GM21390 (cell line): ENCODE measurements at regions not wholly inside any gene's neighbourhood (a gene's known extent, or its start where the extent isn't known, plus 50 kb on each side); places are given as distances from the start of the nearest gene placed in this dataset.

Source experiments
- ATAC-seq: cut with Tn5 transposase; IDR thresholded peaks from one replicate; pipeline ENCODE4 v1.9.1; 2021; ENCODE audit not compliant: unreplicated experiment

DNA sequence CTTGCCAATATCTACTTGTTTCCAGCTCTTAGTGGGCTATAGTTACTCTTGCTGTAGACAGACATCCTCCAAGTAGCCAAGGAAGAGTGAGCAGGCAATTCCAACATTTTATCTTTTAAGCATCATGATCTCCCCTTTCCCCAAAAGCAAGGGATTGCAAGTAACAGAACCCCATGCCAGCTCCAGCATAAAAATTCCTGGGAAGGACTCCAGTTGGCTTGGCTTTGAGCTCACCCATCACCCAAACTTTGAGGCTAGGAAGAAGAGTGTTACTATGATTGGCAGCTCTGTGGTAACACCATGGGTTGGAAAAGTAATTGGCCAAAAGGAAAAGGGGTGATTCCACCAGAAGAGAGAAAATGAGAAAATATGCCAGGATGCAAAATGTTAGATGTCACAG is 1086.4 kb upstream of the RBFOX1 start:
- no peak for ATAC-seq

DNA sequence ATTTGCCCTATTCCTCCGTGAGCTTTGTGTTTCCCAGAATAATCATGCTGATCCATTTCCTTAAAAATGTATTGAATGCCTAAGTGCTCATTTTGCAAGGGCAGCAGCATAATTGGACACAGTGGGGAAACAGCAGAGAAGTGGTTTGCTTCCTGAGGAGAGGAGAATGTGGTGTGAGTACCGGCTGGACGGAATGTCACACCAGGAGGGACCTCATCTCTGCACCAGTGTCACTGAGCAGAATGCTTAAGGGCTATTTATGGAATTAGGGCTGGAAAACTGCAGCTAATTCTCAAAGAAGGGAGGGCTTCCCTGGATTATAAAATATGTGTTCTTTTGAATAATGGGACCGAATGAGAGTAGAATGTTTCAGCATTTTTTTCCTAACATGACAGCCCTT is 1100.6 kb upstream of the RBFOX1 start:
- ATAC-seq = no peak

DNA sequence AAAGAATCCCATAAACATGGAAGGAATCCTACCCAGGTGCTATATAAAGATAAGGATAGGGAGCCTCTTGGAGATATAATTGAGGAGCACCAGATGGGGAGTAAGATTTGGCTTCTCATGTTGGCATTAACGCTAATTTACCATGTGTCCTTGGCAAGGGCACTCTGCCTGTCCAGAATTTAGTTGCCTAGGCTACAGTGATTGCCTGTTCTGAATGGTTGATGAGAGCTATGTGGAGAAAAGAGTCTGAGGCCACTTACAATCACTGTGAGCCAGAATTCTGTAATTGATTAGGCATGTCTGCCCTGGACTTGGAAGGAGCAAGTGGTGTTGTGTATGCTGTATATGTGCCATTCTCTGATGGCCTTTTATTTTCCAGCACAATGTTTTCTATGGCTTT is 1101.2 kb upstream of the RBFOX1 start:
- no peak for ATAC-seq

DNA sequence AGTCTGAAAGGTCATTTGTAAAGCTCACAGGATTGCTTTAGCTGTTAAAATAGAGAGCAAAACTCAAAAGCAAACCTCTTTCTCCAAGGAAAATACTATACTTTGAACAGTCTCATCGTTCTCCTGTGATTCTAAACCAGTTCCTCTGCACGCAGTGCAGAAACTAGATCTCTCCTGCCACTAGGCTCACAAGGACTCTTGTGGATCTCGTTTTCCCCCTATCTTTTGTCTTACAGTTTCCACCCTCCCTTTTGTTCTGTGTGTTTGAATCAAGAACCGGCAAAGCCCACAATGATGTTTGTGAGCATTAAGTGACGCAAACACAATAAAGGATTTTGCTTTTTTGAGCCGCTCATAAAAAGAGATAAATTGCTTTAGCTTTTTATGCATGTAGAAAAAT is 1103.5 kb upstream of the RBFOX1 start:
- ATAC-seq = no peak

DNA sequence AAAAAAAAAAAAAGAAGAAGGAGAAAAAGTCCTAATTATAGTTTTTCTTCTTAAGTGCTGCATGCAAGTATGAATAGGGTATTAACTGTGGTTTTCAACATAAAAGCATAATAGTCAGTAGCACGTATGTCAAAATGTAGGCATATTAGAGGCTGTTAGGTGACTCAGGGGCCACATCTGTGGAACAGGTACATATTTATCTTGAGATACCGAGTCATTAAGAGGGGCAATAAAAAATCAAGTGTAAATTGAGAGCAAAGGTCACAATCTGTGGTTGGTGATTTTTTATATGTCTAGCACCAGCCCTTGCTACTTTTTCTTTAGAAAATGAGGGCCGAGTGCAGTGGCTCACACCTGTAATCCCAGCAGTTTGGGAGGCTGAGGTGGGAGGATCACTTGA is 1113.8 kb upstream of the RBFOX1 start:
- no peak for ATAC-seq

DNA sequence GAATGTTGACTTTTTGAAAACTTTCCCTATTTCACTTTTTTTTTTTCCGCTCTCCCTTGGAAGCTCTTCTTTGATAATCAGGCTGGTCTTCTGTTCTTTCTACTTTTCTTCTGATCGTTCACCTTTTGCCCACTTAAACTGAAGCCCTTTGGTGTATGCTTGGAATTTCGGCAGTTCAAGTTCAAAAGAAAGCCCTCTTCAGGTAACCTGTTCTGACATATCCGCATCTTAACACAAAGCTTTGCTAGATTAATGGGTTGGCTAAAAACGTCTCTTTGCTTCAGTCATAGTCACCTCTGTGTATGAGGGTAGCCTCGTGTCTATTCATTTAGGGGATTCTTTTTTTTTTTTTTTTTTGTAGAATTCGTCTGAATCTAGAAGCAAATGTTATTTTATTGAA is 1115.8 kb upstream of the RBFOX1 start:
- no peak for ATAC-seq

DNA sequence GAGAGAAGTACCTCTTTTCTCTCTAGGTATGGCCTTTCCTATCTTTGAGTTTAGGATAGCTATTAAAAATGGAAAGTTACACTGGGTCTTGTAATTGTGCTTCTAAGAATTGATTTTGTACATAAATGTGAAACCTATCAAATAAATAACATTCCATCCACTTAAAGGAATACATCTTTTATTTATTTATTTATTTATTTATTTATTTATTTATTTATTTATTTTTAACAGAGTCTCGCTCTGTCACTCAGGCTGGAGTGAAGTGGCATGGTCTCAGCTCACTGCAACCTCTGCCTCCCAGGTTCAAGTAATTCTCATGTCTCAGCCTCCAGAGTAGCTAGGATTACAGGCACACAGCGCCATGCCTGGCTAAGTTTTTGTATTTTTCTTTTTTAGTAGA is 1114.0 kb upstream of the EEF2KMT start:
- ATAC-seq = no peak

DNA sequence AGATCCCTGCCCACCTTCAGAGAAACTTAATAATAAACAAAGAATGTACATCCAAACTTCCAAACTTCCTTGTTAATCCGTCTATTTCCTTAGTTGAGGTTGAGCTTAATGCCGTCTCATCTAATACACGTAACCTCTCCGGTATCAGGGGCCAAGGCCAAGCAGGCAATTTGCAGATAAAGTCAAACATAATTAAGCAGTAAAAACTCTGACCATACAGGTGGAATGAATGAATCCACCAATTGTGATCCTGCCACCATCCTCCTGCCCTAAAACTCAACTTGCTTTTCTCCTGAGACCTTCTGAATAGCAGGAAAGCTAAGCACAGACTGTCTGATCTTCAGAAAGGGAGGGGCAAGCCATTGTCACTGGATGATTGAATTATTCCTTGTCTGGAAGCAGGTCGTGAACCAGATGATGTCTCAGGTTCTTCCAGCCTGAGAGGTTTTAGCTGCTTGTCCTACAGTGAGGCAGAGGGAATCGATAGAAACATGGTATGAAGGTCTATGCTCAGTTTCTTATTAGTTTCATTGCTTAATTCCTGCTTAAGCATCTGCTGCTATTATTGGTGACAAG is 1111.8 kb upstream of the EEF2KMT start:
- no peak for ATAC-seq

DNA sequence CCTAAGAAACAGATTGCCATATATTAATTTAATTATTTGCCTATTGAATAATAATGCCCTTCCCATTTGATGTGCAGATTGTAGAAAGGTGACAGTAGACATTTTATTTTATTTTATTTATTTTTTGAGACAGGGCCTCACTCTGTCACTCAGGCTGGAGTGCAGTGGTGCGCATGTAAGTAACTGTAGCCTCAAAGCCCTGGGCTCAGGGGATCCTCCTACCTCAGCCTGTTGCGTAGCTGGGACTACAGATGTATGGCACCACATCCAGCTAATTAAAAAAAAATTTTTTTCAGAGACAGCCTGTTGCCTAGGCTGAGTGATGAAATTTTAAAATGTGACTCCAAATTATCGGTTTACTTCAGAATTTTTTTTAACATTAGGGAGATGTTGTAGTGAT is 1110.0 kb upstream of the EEF2KMT start:
- no peak for ATAC-seq

DNA sequence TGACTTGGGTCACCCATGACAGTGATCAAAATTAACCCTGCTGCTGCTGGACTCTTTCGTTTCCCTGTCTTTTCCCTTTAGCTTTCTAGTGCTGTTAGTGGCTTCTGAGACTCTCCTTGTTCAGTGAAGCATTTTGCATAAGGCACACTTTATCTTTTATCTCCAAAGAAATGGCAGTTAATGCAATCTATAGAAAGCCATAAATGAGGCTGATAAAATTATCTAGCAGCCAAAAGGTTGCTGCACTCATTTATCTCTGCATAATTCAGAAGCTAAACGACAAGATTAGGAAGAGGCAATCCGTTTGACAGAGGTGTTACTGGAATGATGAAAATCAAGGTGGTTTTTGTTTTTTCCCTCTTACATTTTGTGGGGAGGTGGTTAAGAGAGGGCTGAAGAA is 1109.5 kb upstream of the EEF2KMT start:
- no peak for ATAC-seq

DNA sequence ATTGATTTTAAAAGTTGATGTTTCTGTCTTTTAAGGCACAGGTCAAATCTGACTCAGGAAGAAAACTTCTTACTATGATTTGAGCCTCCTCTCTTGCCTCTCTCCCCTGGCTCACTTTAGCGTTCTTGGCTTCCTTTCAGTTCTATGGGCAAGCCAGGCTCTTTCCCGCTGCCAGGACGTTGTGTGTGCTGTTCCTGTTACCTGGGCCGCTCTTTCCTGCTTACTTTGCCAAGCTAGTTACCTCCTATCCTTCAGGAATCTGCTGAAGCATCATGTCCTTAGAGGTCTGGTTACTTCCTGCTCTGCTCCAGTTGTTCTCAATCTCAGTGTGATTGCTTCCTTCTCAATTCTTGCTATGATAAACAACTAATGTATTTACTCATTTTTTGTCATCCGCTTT is 1108.5 kb upstream of the EEF2KMT start:
- no peak for ATAC-seq

DNA sequence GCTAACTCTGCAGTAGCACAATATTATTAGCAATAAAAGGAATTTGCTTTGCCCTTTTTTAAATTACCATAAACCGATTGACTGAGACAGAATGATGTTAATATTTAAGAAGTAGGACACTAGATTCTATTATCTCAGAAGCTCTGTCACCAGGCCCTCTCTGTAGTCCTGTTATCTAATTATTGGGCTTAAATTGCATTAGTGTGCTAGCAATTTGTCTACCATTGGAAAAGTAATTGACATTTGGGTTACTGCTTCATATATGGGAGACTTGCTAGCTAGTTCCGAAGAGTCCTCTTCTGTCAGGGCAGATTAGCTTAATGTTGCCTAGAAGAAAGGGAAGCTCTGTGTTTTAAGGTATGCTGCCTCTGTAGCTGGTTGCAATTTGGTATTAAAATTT is 1107.3 kb upstream of the EEF2KMT start:
- ATAC-seq = no peak

DNA sequence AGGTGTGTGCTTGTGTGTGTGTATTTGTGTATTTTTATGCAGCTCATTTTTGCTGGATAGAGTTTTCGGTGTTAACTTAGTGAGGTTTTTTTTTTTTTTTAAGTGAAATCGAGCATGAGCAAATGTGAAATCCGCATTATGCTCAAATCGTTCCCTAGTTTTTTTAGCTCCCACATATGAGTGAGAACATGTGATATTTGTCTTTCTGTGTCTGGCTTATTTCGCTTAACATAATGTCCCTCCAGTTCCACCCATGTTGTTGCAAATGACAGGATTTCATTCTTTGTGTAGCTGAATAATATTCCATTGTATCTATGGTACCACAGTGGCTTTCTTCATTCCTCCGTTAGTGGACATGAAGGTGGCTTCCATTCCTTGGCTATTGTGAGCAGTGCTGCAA is 1103.3 kb upstream of the EEF2KMT start:
- no peak for ATAC-seq

DNA sequence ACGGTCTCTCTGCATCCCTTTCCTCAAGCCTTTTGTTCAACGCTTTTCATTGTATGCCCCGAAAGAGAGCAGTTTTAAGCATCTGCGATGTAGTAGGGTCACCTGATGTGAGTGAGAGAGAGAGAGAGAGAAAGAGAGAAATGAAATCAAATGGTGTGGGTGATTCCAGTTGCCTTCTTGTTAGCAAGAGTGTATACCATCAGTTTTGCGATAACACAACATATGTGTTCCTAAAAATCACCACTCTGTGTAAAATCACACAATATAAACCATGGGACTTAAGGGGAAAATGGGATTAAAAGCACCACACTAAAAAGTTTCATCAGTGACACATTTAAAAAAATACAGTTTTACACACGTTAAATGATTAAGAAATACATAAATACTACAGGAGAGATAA is 1102.7 kb upstream of the EEF2KMT start:
- ATAC-seq = no peak

DNA sequence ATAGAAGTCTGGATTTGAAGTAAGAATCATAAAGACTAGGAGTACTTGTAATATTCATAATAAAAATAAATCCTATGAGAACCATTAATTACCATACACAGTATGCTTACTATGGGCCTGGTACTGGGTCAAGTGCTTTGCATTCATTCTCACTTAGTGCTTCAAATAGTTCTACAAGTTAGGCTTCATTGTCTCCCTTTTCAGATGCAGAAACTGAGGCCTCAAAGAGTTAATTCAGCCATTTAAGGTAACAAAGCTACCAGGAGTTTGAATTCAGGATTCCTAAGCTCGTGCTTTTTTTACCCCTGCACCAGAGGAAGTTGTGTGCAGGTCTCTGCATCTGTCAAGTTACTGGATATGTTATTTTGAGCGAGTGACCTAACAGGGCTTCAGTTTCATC is 1098.4 kb upstream of the EEF2KMT start:
- ATAC-seq = no peak

DNA sequence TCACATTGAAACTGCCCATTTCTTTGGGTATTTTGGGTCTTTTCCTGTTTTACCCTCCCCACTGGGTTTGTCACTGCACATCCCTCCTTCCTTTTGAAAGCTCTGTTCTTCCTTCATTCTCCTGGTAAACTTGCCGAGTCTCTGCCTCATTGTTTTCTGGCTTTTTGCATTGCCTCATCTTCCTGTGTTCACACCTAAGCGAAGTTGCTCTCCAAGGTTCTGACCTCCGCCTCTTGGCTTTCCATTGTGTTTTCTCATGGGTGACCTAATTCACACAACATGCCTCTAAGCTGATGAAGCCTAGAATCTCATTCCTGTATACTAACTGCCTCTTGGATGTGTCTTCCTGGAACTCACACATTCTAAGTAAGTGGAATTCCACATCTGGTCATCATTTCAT is 1096.1 kb upstream of the EEF2KMT start:
- ATAC-seq = no peak

DNA sequence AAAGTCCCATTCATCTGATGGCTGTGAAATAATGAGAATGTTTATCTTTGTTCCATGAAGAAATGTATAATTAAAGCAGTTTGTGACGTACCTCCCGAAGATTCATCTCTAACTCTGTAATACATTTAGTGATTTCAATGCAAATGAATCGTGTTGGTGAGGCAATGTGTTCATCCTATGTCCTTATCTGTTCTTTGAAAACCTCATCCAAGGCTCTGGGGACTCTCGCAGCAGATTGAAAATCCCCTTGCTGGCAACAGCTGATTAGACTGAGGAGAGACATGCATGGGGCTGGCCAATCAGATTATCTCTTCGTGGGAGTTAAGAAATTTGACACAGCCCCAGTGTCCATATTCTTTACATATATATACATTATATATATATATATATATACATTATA is 1095.4 kb upstream of the EEF2KMT start:
- no peak for ATAC-seq

DNA sequence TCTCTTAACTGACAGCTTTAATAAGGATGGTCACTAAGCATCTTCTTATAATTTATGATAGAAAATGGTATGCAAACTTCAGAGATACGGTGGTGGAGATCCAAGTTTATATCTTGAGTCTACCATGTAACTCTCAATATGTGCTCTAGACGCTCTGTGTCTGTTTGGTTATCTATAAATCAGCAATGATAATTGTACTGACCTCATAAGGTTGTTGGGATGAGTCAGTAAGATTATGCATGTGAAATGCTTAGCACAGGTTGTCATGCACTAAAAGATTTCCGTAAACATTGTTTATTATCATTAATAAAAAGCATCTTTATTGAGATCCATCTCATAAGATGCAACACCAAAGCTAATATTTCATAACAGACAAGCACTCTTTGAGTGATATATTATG is 1094.9 kb upstream of the EEF2KMT start:
- ATAC-seq = no peak

DNA sequence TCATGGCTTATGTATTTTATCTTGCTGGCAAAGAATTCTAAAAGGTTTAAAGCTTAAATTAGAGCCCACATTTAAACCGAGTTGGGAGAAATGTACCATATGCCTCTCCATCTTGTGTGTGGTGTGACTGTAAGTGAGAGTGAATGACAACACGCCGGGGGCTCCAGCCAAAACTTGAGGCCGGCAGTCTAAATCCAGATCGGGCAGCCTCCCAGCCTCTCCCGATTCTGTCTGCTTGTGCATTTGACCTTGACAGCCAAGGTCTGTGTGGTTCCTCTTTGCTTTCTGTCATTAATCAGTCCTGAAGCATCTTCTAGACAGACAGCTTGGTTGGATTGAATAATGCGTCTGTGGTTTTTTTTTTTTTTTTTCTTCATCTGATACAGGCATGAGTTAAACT is 1093.2 kb upstream of the EEF2KMT start:
- ATAC-seq = no peak

DNA sequence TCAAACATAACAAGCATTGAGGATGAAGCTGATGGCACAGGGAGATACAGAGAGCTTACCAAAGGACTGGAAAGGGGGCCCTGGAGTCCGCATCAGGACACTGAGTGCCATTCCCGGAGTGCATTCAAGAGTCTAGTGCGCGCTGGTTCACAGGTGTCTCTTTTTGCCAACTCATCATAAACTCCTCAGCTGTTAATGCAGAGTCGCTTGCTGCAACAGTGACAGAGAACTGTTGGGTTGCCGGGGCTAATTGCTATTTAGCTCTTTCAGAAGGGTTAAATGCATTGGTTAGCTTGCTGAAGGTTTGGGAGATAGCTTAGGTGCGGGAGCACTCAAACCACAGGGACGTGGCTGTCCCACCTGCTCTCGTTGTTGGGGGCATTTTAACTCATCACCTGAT is 1091.6 kb upstream of the EEF2KMT start:
- no peak for ATAC-seq

DNA sequence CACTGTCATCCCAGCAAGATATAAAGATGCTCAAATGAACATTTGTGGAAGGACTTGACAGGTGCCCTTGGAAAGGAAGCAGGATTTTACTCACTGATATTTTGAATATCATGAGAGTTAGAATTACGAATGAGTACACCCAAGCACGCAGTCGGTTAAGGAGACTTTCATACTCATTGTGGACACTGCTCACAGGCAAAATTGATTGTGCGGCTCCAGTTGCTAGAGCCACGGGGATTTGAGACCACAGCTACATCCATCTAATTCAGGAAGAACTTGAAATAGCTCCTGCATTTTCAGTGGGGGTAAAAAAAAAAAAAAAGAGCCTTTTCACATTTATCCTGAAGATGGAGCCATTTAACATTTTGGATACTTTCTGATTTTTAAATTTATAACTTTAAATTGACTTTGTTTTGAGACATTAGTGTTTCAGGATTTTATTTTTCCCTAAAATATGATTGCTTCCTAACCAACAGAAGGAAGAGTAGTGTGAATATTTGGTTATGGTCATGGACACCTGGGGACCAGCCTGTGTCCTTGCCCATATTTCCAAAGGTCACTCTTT is 1080.1 kb upstream of the EEF2KMT start:
- ATAC-seq = no peak

DNA sequence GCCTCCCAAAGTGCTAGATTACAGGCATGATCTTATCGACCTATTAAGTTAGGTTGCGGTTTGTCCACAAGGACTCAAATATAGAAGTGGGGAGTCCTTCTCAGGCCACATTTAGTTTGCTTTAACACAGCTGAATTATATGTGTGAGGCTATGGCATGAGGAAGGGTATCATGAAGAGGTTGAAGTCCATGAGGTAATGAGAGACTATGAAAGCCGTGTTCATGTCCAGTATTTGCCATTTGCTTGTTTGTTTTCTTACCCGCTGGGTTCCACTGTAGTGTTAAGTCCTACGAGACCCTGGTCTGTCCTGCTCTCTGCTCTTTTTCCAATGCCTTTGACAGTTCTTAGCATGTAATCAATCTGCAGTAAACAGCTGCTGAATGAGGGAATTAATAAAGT is 1072.4 kb upstream of the EEF2KMT start:
- ATAC-seq = no peak

DNA sequence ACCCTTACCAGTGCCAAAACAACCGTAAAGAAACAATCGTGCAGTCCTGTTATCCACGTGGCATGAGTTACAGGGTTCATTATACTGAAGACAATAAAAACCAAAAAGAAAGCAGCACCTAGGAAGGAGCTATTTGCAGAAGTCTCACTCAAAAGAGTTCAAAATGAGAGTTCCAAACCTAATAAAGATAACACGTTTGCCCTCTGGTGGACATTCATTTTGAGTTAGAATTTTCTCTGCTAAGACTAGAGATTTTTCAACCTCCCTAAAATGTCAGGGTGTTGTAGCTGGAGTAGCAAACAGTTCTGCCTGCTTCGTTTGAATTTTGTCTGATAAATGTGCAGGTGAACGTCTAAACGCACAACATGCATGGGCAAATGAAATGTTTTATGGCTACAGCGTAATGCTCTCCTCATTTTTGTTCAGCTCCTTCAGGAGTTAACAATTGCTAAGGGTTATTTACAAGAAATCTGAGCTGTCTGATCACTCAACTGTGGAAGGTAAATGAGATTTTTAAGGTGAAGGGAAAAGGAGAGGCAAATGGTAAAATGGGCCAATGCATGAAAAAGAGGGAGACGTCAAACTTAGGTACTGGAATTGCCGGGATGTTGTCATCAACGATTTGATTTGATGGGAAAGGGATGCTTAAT is 1067.9 kb upstream of the EEF2KMT start:
- ATAC-seq = no peak
